ENCODE measurements at regions not wholly inside any gene's neighbourhood (a gene's known extent, or its start where the extent isn't known, plus 50 kb on each side); places are given as distances from the start of the nearest gene placed in this dataset.

DNA sequence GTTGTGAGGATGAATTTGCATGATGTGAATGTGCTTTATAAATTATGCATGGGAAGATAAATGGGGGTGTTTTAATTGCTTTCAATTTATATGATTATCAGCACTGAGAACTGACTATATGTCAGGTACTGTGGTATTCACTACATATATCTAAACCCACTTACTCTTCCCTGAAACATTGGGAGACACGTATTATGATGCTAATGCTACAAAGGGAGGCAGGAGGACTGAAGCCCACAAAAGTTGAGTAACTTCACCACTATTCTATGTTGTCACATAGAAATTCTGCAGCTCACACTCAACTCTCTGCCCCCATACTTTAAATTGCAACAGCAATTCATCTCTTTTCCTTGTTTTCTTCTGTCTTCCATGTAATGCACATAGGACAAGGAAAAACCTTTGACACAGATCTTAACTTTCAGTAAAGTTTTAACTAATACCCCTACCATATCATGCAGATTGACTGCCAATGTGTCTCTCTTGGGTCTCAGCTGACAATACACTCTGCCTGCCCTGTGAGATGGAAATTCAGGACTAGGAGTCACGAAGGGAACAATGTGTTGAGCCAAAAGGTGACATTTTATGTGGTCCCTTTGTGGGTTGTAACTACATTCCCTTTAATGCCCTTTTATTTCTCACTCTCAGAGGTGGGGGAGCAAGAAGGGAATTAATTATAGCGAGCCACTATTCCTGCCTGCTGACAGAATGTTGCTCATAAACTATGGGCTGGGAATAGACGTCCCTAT lies 691.0 kb upstream of the SORCS1 start:
- TF ChIP-seq, protein P1, sequence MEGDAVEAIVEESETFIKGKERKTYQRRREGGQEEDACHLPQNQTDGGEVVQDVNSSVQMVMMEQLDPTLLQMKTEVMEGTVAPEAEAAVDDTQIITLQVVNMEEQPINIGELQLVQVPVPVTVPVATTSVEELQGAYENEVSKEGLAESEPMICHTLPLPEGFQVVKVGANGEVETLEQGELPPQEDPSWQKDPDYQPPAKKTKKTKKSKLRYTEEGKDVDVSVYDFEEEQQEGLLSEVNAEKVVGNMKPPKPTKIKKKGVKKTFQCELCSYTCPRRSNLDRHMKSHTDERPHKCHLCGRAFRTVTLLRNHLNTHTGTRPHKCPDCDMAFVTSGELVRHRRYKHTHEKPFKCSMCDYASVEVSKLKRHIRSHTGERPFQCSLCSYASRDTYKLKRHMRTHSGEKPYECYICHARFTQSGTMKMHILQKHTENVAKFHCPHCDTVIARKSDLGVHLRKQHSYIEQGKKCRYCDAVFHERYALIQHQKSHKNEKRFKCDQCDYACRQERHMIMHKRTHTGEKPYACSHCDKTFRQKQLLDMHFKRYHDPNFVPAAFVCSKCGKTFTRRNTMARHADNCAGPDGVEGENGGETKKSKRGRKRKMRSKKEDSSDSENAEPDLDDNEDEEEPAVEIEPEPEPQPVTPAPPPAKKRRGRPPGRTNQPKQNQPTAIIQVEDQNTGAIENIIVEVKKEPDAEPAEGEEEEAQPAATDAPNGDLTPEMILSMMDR (IDR thresholded peaks at IDR 0.05; ENCODE audit: low read depth, low read length, missing control alignments), result no peak
- no peak for DNase-seq (ENCODE audit: low read depth)
- no peak overlapping the region for H3K4me3 ChIP-seq (ENCODE audit: low read depth, low read length)

DNA sequence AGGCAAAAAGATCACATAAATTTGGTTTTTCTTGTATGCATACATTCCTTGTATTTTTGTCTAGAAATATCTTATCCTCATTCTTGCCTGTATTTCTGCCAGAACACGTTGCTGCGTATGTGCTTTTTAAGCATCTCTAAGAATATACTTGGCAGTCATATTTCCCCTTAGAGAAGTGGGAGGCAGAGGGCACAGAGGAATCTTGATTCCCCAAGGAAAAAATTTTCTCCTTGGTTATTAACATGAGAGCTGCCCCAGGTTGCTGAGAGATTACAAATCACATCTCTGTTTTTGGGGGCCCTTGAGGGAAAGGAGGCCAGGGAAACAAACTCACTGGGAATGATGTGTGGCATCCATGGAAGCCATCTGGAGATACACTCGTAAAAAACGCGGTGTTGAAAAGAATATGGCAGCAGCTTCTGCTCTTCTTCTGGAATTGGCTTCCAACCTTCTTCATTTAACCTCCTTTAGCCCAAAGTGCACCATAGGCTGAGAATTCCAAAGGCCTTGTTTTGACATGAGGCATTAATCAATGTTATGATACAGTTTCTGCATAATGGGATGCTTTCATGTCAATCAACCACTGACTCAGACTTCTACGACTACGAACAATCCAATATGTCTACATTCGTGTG lies 684.3 kb upstream of the SORCS1 start:
- no peak for DNase-seq (ENCODE audit: low read depth)
- TF ChIP-seq, protein P1 (IDR thresholded peaks at IDR 0.05; ENCODE audit: low read depth, low read length, missing control alignments), result no peak
- H3K4me3 ChIP-seq (ENCODE audit: low read depth, low read length), result no peak overlapping the region

DNA sequence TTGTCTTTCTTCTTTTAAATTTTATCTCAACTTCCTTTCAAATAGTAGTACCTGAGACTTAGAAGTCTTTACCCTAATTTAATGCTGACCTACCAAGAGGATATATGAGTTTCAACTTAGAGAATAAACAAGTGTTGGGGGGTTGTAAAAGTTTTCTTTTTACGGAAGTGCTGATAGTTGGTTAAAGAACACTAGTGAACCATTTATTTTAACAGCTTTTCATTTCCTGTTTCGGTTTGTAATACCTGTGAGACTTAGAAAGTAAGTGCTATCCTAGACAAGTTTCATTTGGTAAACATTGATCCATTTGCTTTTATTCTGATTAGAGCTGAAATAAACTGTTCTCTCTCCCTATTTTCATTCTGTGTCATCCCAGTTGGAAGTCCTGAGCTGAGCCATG lies 683.1 kb upstream of the SORCS1 start:
- no peak overlapping the region for H3K4me3 ChIP-seq (ENCODE audit: low read depth, low read length)
- DNase-seq (ENCODE audit: low read depth), result no peak
- TF ChIP-seq, protein P1 (IDR thresholded peaks at IDR 0.05; ENCODE audit: low read depth, low read length, missing control alignments), result no peak

DNA sequence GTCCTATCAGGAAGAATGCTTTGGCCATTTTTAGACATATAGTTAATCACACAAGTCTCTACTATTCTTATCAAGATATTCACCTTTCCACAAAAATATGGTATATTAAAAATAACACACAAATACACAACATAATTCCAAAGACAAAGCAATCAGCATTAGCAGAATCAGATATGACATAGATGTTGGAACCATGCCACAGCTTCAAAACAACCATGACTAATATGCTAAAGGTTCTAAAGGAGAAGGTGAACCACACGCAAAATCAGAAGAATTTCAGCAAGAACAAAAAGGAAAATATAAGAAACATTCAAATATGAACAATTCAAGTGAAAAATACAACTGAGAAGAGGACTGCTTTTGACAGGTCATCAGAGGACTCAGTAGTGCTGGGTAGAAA lies 670.2 kb upstream of the SORCS1 start:
- TF ChIP-seq, protein P1 (IDR thresholded peaks at IDR 0.05; ENCODE audit: low read depth, low read length, missing control alignments), result no peak
- no peak for DNase-seq (ENCODE audit: low read depth)
- H3K4me3 ChIP-seq (ENCODE audit: low read depth, low read length), result no peak overlapping the region

DNA sequence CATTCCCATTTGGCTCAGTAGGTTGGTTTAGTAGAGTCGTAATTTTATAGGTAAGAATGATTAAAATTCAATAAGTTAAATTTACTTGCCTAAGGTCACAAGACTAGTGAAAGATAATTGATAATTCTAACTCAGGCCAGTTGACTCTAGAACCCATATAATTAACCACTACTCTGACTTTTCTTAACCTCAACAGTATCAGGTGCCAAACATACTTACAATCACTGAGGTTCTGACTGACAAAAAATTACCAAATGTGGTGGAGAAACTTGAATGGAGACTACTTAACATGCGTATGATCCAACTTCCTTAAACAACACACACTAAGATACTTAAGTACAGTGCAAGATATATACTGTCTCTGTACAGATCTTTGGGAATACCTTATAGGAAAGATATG lies 667.3 kb upstream of the SORCS1 start:
- no peak overlapping the region for H3K4me3 ChIP-seq (ENCODE audit: low read depth, low read length)
- TF ChIP-seq, protein P1 (IDR thresholded peaks at IDR 0.05; ENCODE audit: low read depth, low read length, missing control alignments), result no peak
- DNase-seq (ENCODE audit: low read depth), result no peak

DNA sequence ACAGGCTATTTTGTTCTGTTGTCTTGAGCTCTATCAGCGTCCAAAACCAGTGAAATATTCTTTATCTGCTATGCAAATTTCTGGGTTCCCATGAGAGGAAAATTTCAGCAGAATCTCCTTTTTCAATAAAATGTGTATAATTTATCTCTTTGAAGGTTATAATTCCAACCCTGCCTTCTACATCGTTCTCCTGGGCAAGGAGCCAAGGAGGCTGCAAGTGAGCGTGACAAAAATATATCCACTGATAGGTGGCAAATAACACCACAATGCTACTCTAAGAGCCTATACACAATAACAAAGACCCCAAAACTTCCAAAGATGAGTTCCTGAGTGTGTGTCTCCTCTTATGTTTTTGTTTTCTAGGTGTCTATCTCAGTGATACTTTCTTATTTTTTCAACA lies 664.7 kb upstream of the SORCS1 start:
- TF ChIP-seq, protein P1 (IDR thresholded peaks at IDR 0.05; ENCODE audit: low read depth, low read length, missing control alignments), result no peak
- H3K4me3 ChIP-seq (ENCODE audit: low read depth, low read length), result no peak overlapping the region
- no peak for DNase-seq (ENCODE audit: low read depth)

DNA sequence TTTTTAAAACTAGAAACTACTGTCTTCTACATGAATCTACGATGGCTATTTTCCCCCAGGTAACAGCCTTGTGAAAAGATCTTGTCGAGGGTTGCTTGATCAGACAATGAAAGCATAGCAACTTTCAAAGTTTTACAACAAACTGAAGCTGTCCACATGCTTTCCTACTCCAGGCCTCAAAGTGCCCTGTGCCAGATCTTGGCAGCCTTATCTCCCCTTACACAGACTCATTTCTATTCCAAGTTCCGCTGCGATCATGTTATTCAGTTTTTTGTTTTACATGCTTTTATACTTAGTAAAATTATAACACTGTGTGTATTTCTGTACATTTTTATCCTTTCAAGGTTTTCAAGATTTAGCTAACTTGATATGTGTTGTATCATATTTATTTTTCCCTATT lies 661.7 kb upstream of the SORCS1 start:
- TF ChIP-seq, protein P1 (IDR thresholded peaks at IDR 0.05; ENCODE audit: low read depth, low read length, missing control alignments), result no peak
- no peak overlapping the region for H3K4me3 ChIP-seq (ENCODE audit: low read depth, low read length)
- no peak for DNase-seq (ENCODE audit: low read depth)
